NOMO-1 (cell line): ENCODE measurements at regions not wholly inside any gene's neighbourhood (a gene's known extent, or its start where the extent isn't known, plus 50 kb on each side); places are given as distances from the start of the nearest gene placed in this dataset.
"Not testable (repeated sequence)": the region's sequence is repeated elsewhere in the genome, so short reads cannot be mapped to it uniquely, and the experiment has no call there.

Source experiments
- DNase-seq, 2 experiments: peaks; one replicate each; lab custom pipeline; 2025; ENCODE audit not compliant: unreplicated experiment in 2 of 2; lab: John Stamatoyannopoulos, UW

GRCh38 chr5:124103671-124104070 is 591.7 kb downstream of the CSNK1G3 start:
- DNase-seq, result no peak

GRCh38 chr5:124103056-124103455 is 591.1 kb downstream of the CSNK1G3 start:
- DNase-seq, result not testable (repeated sequence)

GRCh38 chr5:124102486-124102885 is 590.5 kb downstream of the CSNK1G3 start:
- no peak for DNase-seq

- DNase-seq, result no peak
Measured at GRCh38 chr5:124093658-124094057, 581.7 kb downstream of the CSNK1G3 start.

GRCh38 chr5:124090115-124090514 is 578.1 kb downstream of the CSNK1G3 start:
- no peak for DNase-seq

- no peak for DNase-seq
Measured at GRCh38 chr5:124089578-124089977, 577.6 kb downstream of the CSNK1G3 start.

- DNase-seq, result no peak
Measured at GRCh38 chr5:124088289-124089032, 576.5 kb downstream of the CSNK1G3 start.

GRCh38 chr5:124087752-124088151 is 575.8 kb downstream of the CSNK1G3 start:
- no peak for DNase-seq

GRCh38 chr5:124080256-124080655 is 568.3 kb downstream of the CSNK1G3 start:
- DNase-seq, result no peak

GRCh38 chr5:124079062-124079461 is 567.1 kb downstream of the CSNK1G3 start:
- no peak for DNase-seq

- DNase-seq, result no peak
Measured at GRCh38 chr5:124074500-124074899, 562.5 kb downstream of the CSNK1G3 start.

GRCh38 chr5:124072570-124072969 is 560.6 kb downstream of the CSNK1G3 start:
- no peak for DNase-seq

GRCh38 chr5:124071039-124071438 is 559.1 kb downstream of the CSNK1G3 start:
- no peak for DNase-seq

GRCh38 chr5:124065508-124065907 is 553.5 kb downstream of the CSNK1G3 start:
- no peak for DNase-seq

- no peak for DNase-seq
Measured at GRCh38 chr5:124064956-124065355, 553.0 kb downstream of the CSNK1G3 start.

GRCh38 chr5:124061663-124062062 is 549.7 kb downstream of the CSNK1G3 start:
- DNase-seq, result peak in 1 of 2 experiments; percentile 5

GRCh38 chr5:124061068-124061430 is 549.1 kb downstream of the CSNK1G3 start:
- no peak for DNase-seq

- no peak for DNase-seq
Measured at GRCh38 chr5:124060413-124061067, 548.6 kb downstream of the CSNK1G3 start.

GRCh38 chr5:124060011-124060410 is 548.0 kb downstream of the CSNK1G3 start:
- no peak for DNase-seq

- no peak for DNase-seq
Measured at GRCh38 chr5:124059200-124059599, 547.2 kb downstream of the CSNK1G3 start.

GRCh38 chr5:124057724-124058231 is 545.8 kb downstream of the CSNK1G3 start:
- DNase-seq, result peak in 1 of 2 experiments; percentile 21
